WTC11 (cell line): ENCODE measurements at regions not wholly inside any gene's neighbourhood (a gene's known extent, or its start where the extent isn't known, plus 50 kb on each side); places are given as distances from the start of the nearest gene placed in this dataset.

ENCODE experiments used
- ATF1 ChIP-seq: sonication (generic); formaldehyde crosslinking; IDR thresholded peaks from 2 replicates; pipeline ENCODE4 v1.8.1; 2023; ENCODE audit warnings: mild to moderate bottlenecking, moderate library complexity, missing genetic modification reagents
- JUN ChIP-seq: sonication (generic); formaldehyde crosslinking; IDR thresholded peaks from 2 replicates; pipeline ENCODE4 v1.8.0; 2023; ENCODE audit warnings: mild to moderate bottlenecking, missing genetic modification reagents
- ZNF138 ChIP-seq: sonication (generic); formaldehyde crosslinking; conservative IDR thresholded peaks from 2 replicates; pipeline ENCODE4 v1.8.1; 2022; ENCODE audit warnings: mild to moderate bottlenecking, moderate library complexity, missing genetic modification reagents
- ZNF317 ChIP-seq: sonication (generic); formaldehyde crosslinking; IDR thresholded peaks from 2 replicates; pipeline ENCODE4 v1.8.1; 2023; ENCODE audit warnings: low read depth, mild to moderate bottlenecking, moderate library complexity, missing genetic modification reagents, borderline replicate concordance
- TF ChIP-seq, protein P1 (sequence below): fragments of 200-600 bp; IDR thresholded peaks from 2 replicates; pipeline ENCODE4 v1.8.0; 2022; ENCODE audit warnings: antibody characterized with exemption
- TF ChIP-seq, protein P2 (sequence below): sonication (generic); formaldehyde crosslinking; IDR thresholded peaks from 2 replicates; pipeline ENCODE4 v1.8.1; 2022; ENCODE audit warnings: missing genetic modification reagents, borderline replicate concordance
- TF ChIP-seq, protein P3 (sequence below): sonication (generic); formaldehyde crosslinking; conservative IDR thresholded peaks from 2 replicates; pipeline ENCODE4 v1.8.1; 2022; ENCODE audit warnings: mild to moderate bottlenecking, missing genetic modification reagents
- TF ChIP-seq, protein P4 (sequence below): sonication (generic); formaldehyde crosslinking; IDR thresholded peaks from 2 replicates; pipeline ENCODE4 v1.8.0; 2022; ENCODE audit warnings: mild to moderate bottlenecking, missing genetic modification reagents

DNA sequence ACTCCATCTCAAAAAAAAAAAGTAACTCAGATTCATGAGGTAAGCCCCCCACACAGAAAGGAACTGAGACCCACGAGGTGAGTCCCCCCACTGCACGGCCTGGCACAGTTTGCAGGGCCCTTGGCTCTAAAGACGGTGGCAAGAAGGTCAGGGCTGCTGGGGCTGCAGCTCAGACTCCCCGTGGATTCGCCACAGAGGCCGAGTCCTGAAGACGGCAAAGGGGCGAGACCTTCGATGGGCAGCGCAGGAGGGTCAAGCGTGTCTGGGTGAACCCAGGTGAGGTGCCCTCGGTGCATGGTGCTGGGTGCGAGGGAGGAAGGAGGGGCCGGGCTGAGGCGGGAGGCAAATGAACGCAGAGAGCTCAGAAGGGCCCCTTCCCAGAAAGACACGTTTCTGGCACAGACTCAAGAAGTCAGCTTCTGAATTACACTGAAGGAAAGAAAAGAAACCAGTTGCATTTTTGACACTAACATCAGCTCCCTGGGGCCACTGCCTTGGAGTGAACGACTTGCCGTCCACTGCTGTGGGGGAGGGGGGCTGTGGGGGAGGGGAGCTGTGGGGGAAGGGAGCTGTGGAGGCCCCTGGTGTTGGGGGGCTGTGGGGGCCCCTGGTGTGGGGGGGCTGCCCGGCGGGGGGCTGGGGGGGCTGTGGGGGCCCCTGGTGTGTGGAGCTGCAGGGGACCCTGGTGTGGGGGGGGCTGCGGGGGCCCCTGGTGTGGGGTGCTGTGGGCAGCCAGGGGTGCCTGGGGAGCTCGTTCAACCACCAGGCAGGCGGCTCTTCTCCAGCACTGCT lies 69.8 kb upstream of the METRNL start:
- TF ChIP-seq, protein P1, sequence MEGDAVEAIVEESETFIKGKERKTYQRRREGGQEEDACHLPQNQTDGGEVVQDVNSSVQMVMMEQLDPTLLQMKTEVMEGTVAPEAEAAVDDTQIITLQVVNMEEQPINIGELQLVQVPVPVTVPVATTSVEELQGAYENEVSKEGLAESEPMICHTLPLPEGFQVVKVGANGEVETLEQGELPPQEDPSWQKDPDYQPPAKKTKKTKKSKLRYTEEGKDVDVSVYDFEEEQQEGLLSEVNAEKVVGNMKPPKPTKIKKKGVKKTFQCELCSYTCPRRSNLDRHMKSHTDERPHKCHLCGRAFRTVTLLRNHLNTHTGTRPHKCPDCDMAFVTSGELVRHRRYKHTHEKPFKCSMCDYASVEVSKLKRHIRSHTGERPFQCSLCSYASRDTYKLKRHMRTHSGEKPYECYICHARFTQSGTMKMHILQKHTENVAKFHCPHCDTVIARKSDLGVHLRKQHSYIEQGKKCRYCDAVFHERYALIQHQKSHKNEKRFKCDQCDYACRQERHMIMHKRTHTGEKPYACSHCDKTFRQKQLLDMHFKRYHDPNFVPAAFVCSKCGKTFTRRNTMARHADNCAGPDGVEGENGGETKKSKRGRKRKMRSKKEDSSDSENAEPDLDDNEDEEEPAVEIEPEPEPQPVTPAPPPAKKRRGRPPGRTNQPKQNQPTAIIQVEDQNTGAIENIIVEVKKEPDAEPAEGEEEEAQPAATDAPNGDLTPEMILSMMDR = no peak
- TF ChIP-seq, protein P2, sequence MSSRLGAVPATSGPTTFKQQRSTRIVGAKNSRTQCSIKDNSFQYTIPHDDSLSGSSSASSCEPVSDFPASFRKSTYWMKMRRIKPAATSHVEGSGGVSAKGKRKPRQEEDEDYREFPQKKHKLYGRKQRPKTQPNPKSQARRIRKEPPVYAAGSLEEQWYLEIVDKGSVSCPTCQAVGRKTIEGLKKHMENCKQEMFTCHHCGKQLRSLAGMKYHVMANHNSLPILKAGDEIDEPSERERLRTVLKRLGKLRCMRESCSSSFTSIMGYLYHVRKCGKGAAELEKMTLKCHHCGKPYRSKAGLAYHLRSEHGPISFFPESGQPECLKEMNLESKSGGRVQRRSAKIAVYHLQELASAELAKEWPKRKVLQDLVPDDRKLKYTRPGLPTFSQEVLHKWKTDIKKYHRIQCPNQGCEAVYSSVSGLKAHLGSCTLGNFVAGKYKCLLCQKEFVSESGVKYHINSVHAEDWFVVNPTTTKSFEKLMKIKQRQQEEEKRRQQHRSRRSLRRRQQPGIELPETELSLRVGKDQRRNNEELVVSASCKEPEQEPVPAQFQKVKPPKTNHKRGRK (CRISPR knock-in tag) = no peak
- TF ChIP-seq, protein P3, sequence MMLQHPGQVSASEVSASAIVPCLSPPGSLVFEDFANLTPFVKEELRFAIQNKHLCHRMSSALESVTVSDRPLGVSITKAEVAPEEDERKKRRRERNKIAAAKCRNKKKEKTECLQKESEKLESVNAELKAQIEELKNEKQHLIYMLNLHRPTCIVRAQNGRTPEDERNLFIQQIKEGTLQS (CRISPR knock-in tag) = no peak
- TF ChIP-seq ATF1 (CRISPR knock-in tag) (no peak), ZNF138 (no peak), ZNF317 (CRISPR knock-in tag) (no peak), JUN (CRISPR knock-in tag) (no peak)
- TF ChIP-seq, protein P4, sequence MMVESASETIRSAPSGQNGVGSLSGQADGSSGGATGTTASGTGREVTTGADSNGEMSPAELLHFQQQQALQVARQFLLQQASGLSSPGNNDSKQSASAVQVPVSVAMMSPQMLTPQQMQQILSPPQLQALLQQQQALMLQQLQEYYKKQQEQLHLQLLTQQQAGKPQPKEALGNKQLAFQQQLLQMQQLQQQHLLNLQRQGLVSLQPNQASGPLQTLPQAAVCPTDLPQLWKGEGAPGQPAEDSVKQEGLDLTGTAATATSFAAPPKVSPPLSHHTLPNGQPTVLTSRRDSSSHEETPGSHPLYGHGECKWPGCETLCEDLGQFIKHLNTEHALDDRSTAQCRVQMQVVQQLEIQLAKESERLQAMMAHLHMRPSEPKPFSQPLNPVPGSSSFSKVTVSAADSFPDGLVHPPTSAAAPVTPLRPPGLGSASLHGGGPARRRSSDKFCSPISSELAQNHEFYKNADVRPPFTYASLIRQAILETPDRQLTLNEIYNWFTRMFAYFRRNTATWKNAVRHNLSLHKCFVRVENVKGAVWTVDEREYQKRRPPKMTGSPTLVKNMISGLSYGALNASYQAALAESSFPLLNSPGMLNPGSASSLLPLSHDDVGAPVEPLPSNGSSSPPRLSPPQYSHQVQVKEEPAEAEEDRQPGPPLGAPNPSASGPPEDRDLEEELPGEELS = no peak
